ENCODE measurements at regions not wholly inside any gene's neighbourhood (a gene's known extent, or its start where the extent isn't known, plus 50 kb on each side); places are given as distances from the start of the nearest gene placed in this dataset.

DNA sequence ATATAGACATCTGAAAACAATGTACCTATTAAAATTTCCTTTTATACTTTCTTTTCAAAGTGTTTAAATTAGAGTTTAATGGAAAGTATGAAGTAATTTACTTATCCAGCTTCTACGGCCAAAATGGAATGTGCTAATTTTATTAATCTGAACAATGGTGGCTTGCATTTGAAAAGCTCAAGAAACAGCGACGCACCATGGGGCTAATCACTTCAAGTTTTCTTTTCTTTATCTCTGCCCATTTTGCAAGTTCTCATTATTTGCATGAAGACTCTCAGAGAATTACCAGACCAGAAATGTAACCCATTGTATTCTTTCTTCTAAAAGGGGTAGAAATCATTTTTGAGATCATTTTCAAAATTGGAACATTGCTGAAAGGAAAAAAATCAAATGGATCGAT is 204.0 kb upstream of the STARD13 start:
- Histone ChIP-seq H2BK15ac (ENCODE audit: low read depth, low read length) (no peak overlapping the region), H3K4me2 (ENCODE audit: insufficient read depth, insufficient read length, low read length) (peak overlapping the region; percentile 26), H3K14ac (ENCODE audit: insufficient read depth, low read length) (no peak overlapping the region), H4K20me1 (ENCODE audit: control insufficient read depth, insufficient read depth, insufficient read length) (no peaks in the 10 kb centered on the region), H4K91ac (ENCODE audit: insufficient read length, low read depth, low read length) (no peak overlapping the region), H4K5ac (ENCODE audit: insufficient read length, low read depth, low read length) (no peak overlapping the region), H3K23me2 (ENCODE audit: insufficient read length, low read depth, low read length, poor library complexity, severe bottlenecking) (no peaks in the 10 kb centered on the region), H3T11ph (ENCODE audit: low read length) (no peak overlapping the region), H3K79me2 (ENCODE audit: insufficient read depth, low read length) (no peaks in the 10 kb centered on the region), H3K27ac (ENCODE audit: insufficient read length, low read depth, low read length) (no peak overlapping the region), H3K9me3 (ENCODE audit: control insufficient read depth, low read depth, low read length) (no peaks in the 10 kb centered on the region), H3K23ac (ENCODE audit: insufficient read length, low read depth, low read length) (no peak overlapping the region), H3K18ac (ENCODE audit: insufficient read length, low read depth, low read length) (no peak overlapping the region), H3K4me1 (ENCODE audit: insufficient read depth, low read length) (peaks cover 3% of the 10 kb centered on the region; the same call in 1 of the 2 replicates), H3K27me3 (ENCODE audit: insufficient read depth, low read length) (no peaks in the 10 kb centered on the region), H2BK20ac (ENCODE audit: low read depth, low read length, poor library complexity, severe bottlenecking) (no peak overlapping the region), H2BK5ac (ENCODE audit: insufficient read length, low read length) (no peak overlapping the region), H3K9ac (ENCODE audit: extremely low read depth, insufficient read length, low read length) (no peak overlapping the region), H3K56ac (ENCODE audit: insufficient read length, low read depth, low read length) (no peak overlapping the region), H2AK5ac (ENCODE audit: insufficient read length, low read length) (no peak overlapping the region), H3K4ac (ENCODE audit: low read depth, low read length) (no peak overlapping the region), H2BK12ac (ENCODE audit: insufficient read length, low read depth, low read length) (no peak overlapping the region), H3K79me1 (ENCODE audit: insufficient read depth, low read depth, low read length, poor library complexity, severe bottlenecking) (no peaks in the 10 kb centered on the region), H2BK120ac (ENCODE audit: low read depth, low read length, poor library complexity, severe bottlenecking) (no peak overlapping the region), H2AFZ (ENCODE audit: low read length) (no peak overlapping the region), H4K8ac (replicated peaks; ENCODE audit: insufficient read length, low read depth, low read length) (no peak overlapping the region)
- TF ChIP-seq CTCF (conservative IDR thresholded peaks at IDR 0.05): no peak
- Mint-ChIP-seq H3K9me3 (peaks cover 3 to 4% of the 10 kb centered on the region in 2 experiments), H3K4me3 (peak overlapping the region; percentile 21 to 38; a peak in 3 of 5 replicates), H3K27me3 (ENCODE audit: low read depth) (no peaks in the 10 kb centered on the region), H3K27ac (peak overlapping the region; percentile 7 to 96 (median 41); a peak in 5 of 7 replicates), H3K4me1 (peaks cover 48 to 50% of the 10 kb centered on the region in 2 experiments), H3K36me3 (ENCODE audit: insufficient read depth in 1 of 3, low read depth in 3 of 3) (peaks cover 3 to 9% (median 6%) of the 10 kb centered on the region in 3 experiments; a peak in 5 of 7 replicates)
- no peak for DNase-seq
- WGBS (ENCODE audit: extremely low coverage, insufficient read length, low lambda C conversion rate): no CpG with 5 or more reads among the region's 4 CpGs
